Spleen (tissue), 7 donors: ENCODE measurements at regions not wholly inside any gene's neighbourhood (a gene's known extent, or its start where the extent isn't known, plus 50 kb on each side); places are given as distances from the start of the nearest gene placed in this dataset.

Experiments
- CTCF ChIP-seq, 11 experiments: fragments of 200-600 bp in 7 of 11; fragments of 450-650 bp in 4 of 11; sonication (generic) in 4 of 11; IDR thresholded peaks in 8 of 11; conservative IDR thresholded peaks in 3 of 11; 1 replicate in 7 of 11; 2 replicates in 4 of 11; pipeline versions ENCODE4 v1.4.0 to v1.8.0; 2016 to 2021; ENCODE audit warnings: antibody characterized with exemption in 11 of 11, inconsistent platforms in 4 of 11, mild to moderate bottlenecking in 1 of 11
- POLR2A ChIP-seq, 3 donors: fragments of 450-650 bp; IDR thresholded peaks; one replicate each; pipeline ENCODE4 v1.5.1; 2017; ENCODE audit warnings: antibody characterized with exemption in 3 of 3, mild to moderate bottlenecking in 1 of 3
- POLR2AphosphoS5 ChIP-seq, 3 donors: sonication (generic); formaldehyde crosslinking; IDR thresholded peaks; one replicate each; pipeline ENCODE4 v1.5.1; 2017; ENCODE audit warnings: antibody characterized with exemption in 3 of 3
- donor health status: DM: no; HTN: no; CAD: no; lungs with moderate emphysema.
- donor health status: DM: no; HTN: no; CAD: no.
- donor health status: DM: no; HTN: no; CAD: no.

DNA sequence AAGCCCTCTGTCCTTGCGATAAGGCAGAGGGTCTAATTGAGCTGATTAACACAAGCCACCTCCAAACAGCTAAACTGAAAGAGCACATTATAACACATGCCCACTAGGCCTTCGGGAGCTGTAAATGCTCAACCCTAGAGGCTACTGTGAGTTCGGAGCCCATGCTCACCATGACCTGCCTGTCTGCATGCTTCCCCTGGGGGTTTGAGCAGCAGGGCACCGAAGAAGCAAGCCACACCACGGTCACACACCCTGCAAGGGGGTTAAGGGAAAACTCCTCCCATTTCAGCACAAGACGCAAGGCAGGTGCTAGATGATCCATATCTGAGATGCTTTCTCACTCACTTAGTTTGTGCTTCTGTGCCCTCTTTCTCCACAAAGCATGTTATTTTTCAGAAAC, 435.9 kb upstream of the CADM2 start:
- no peak for TF ChIP-seq CTCF (IDR thresholded peaks at IDR 0.05 in 8 of 11, conservative IDR thresholded peaks at IDR 0.05 in 3 of 11)
- no peak for TF ChIP-seq POLR2A (IDR thresholded peaks at IDR 0.05)
- no peak for TF ChIP-seq POLR2AphosphoS5 (IDR thresholded peaks at IDR 0.05)
